ENCODE measurements at regions not wholly inside any gene's neighbourhood (a gene's known extent, or its start where the extent isn't known, plus 50 kb on each side); places are given as distances from the start of the nearest gene placed in this dataset.

GRCh38 chr3:137382005-137382594 lies 382.0 kb upstream of the SOX14 start:
- Mint-ChIP-seq H3K4me3 (ENCODE audit: unreplicated experiment) (no peak overlapping the region), H3K9me3 (ENCODE audit: unreplicated experiment) (peaks cover 1% of the 10 kb centered on the region), H3K27ac (ENCODE audit: unreplicated experiment) (no peak overlapping the region), H3K27me3 (ENCODE audit: unreplicated experiment) (peaks cover 3% of the 10 kb centered on the region), H3K4me1 (ENCODE audit: low read depth, unreplicated experiment) (no peaks in the 10 kb centered on the region), H3K36me3 (ENCODE audit: unreplicated experiment) (no peaks in the 10 kb centered on the region)
- TF ChIP-seq, protein P1, sequence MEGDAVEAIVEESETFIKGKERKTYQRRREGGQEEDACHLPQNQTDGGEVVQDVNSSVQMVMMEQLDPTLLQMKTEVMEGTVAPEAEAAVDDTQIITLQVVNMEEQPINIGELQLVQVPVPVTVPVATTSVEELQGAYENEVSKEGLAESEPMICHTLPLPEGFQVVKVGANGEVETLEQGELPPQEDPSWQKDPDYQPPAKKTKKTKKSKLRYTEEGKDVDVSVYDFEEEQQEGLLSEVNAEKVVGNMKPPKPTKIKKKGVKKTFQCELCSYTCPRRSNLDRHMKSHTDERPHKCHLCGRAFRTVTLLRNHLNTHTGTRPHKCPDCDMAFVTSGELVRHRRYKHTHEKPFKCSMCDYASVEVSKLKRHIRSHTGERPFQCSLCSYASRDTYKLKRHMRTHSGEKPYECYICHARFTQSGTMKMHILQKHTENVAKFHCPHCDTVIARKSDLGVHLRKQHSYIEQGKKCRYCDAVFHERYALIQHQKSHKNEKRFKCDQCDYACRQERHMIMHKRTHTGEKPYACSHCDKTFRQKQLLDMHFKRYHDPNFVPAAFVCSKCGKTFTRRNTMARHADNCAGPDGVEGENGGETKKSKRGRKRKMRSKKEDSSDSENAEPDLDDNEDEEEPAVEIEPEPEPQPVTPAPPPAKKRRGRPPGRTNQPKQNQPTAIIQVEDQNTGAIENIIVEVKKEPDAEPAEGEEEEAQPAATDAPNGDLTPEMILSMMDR (IDR thresholded peaks at IDR 0.05; ENCODE audit: partially characterized antibody, unreplicated experiment), result no peak
- DNase-seq, result no peak

DNA sequence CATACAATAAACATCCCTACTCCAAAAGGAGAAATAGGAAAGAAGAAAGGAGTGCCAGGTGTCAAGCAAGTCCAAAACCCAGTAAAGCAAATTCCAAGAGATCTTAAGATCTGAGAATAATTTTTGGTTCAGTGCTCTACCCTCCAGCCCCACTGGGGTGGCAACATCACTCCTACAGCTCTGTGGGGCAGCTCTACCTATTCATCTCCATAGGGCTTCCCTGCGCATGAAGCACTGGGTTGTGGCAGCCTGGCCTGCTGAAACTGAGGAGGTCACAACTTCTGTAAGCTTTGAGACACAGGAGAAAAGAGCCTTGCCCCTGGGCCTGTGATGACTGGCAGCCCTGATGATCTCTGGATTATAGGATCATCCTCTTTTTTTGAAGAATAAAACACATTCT lies 378.2 kb upstream of the SOX14 start:
- no peak overlapping the region for H3K4me3 Mint-ChIP-seq (ENCODE audit: unreplicated experiment)
- H3K4me1 Mint-ChIP-seq (ENCODE audit: low read depth, unreplicated experiment), result no peaks in the 10 kb centered on the region
- H3K27ac Mint-ChIP-seq (ENCODE audit: unreplicated experiment), result no peak overlapping the region
- DNase-seq, result no peak
- H3K27me3 Mint-ChIP-seq (ENCODE audit: unreplicated experiment), result peaks cover 2% of the 10 kb centered on the region
- no peaks in the 10 kb centered on the region for H3K36me3 Mint-ChIP-seq (ENCODE audit: unreplicated experiment)
- TF ChIP-seq, protein P1 (IDR thresholded peaks at IDR 0.05; ENCODE audit: partially characterized antibody, unreplicated experiment), result no peak
- H3K9me3 Mint-ChIP-seq (ENCODE audit: unreplicated experiment), result no peaks in the 10 kb centered on the region

- TF ChIP-seq, protein P1 (IDR thresholded peaks at IDR 0.05; ENCODE audit: partially characterized antibody, unreplicated experiment), result no peak
- H3K4me3 Mint-ChIP-seq (ENCODE audit: unreplicated experiment), result no peak overlapping the region
- H3K36me3 Mint-ChIP-seq (ENCODE audit: unreplicated experiment), result no peaks in the 10 kb centered on the region
- H3K27me3 Mint-ChIP-seq (ENCODE audit: unreplicated experiment), result no peaks in the 10 kb centered on the region
- H3K27ac Mint-ChIP-seq (ENCODE audit: unreplicated experiment), result no peak overlapping the region
- no peaks in the 10 kb centered on the region for H3K4me1 Mint-ChIP-seq (ENCODE audit: low read depth, unreplicated experiment)
- no peaks in the 10 kb centered on the region for H3K9me3 Mint-ChIP-seq (ENCODE audit: unreplicated experiment)
- DNase-seq, result no peak
Observed at GRCh38 chr3:137409584-137409983, 354.5 kb upstream of the SOX14 start.

- H3K9me3 Mint-ChIP-seq (ENCODE audit: unreplicated experiment), result no peaks in the 10 kb centered on the region
- no peaks in the 10 kb centered on the region for H3K27me3 Mint-ChIP-seq (ENCODE audit: unreplicated experiment)
- H3K4me1 Mint-ChIP-seq (ENCODE audit: low read depth, unreplicated experiment), result no peaks in the 10 kb centered on the region
- H3K4me3 Mint-ChIP-seq (ENCODE audit: unreplicated experiment), result no peak overlapping the region
- TF ChIP-seq, protein P1 (IDR thresholded peaks at IDR 0.05; ENCODE audit: partially characterized antibody, unreplicated experiment), result no peak
- DNase-seq, result no peak
- H3K27ac Mint-ChIP-seq (ENCODE audit: unreplicated experiment), result no peak overlapping the region
- H3K36me3 Mint-ChIP-seq (ENCODE audit: unreplicated experiment), result no peaks in the 10 kb centered on the region
Observed at GRCh38 chr3:137410028-137410427, 354.1 kb upstream of the SOX14 start.

- Mint-ChIP-seq H3K9me3 (ENCODE audit: unreplicated experiment) (peaks cover 3% of the 10 kb centered on the region), H3K27ac (ENCODE audit: unreplicated experiment) (no peak overlapping the region), H3K27me3 (ENCODE audit: unreplicated experiment) (peaks cover 3% of the 10 kb centered on the region), H3K36me3 (ENCODE audit: unreplicated experiment) (peaks cover 6% of the 10 kb centered on the region), H3K4me3 (ENCODE audit: unreplicated experiment) (no peak overlapping the region), H3K4me1 (ENCODE audit: low read depth, unreplicated experiment) (no peaks in the 10 kb centered on the region)
- DNase-seq, result no peak
- TF ChIP-seq, protein P1 (IDR thresholded peaks at IDR 0.05; ENCODE audit: partially characterized antibody, unreplicated experiment), result no peak
Observed at GRCh38 chr3:137420198-137420995, 343.7 kb upstream of the SOX14 start.
